ENCODE measurements at regions not wholly inside any gene's neighbourhood (a gene's known extent, or its start where the extent isn't known, plus 50 kb on each side); places are given as distances from the start of the nearest gene placed in this dataset.
"Not testable (repeated sequence)": the region's sequence is repeated elsewhere in the genome, so short reads cannot be mapped to it uniquely, and the experiment has no call there.

- Histone ChIP-seq H2AFZ (ENCODE audit: low read depth, low read length, severe bottlenecking) (no peak overlapping the region), H3K9me3 (ENCODE audit: insufficient read depth, low read length) (peaks cover 13% of the 10 kb centered on the region), H3K4me2 (ENCODE audit: low read depth, low read length, poor library complexity, severe bottlenecking) (no peak overlapping the region), H3K4me3 (ENCODE audit: insufficient read depth, low read length, poor library complexity, severe bottlenecking) (no peak overlapping the region), H3K36me3 (ENCODE audit: low read length) (no peaks in the 10 kb centered on the region), H3K9me2 (replicated peaks; ENCODE audit: insufficient read depth, low read length) (no peaks in the 10 kb centered on the region), H3K27ac (ENCODE audit: low read depth, low read length) (no peak overlapping the region), H3K79me2 (ENCODE audit: insufficient read depth, low read length) (no peaks in the 10 kb centered on the region), H3K9ac (ENCODE audit: low read length) (no peak overlapping the region), H3F3A (ENCODE audit: insufficient read depth) (no peaks in the 10 kb centered on the region), H4K20me1 (ENCODE audit: low read depth, low read length) (no peaks in the 10 kb centered on the region), H3K27me3 (ENCODE audit: low read length) (no peaks in the 10 kb centered on the region)
- TF ChIP-seq EZH2phosphoT487 (conservative IDR thresholded peaks at IDR 0.05; ENCODE audit: low read length) = no peak
- no peak for TF ChIP-seq CTCF (IDR thresholded peaks at IDR 0.05; ENCODE audit: insufficient read depth, low read length, poor library complexity, severe bottlenecking)
Measured at GRCh38 chr7:136266457-136266856, 289.3 kb upstream of the MTPN start.

DNA sequence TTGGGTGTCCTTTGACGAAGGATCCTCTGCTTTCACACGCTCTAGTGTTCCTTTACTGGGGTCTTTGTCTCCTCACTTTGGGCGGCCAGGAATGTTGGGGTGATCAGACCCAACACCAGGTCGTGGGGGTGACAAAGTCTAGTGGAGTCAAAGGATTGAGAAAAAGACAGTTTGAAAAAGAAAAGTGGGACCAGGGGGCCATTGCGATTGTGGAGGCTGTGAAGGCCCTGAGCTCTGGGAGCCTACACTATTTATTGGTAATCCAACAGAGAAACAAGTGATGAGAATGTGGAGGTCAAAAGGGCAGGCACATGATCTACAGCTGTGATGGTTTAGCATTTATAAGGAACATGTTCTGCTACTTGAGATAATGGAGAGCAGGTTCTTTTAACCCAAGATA lies 287.1 kb upstream of the MTPN start:
- H3F3A ChIP-seq (ENCODE audit: insufficient read depth); H3K4me3 ChIP-seq (ENCODE audit: insufficient read depth, low read length, poor library complexity, severe bottlenecking); H3K9me2 ChIP-seq (replicated peaks; ENCODE audit: insufficient read depth, low read length); H3K27ac ChIP-seq (ENCODE audit: low read depth, low read length); H3K36me3 ChIP-seq (ENCODE audit: low read length); H3K79me2 ChIP-seq (ENCODE audit: insufficient read depth, low read length); H3K9ac ChIP-seq (ENCODE audit: low read length); H2AFZ ChIP-seq (ENCODE audit: low read depth, low read length, severe bottlenecking); H4K20me1 ChIP-seq (ENCODE audit: low read depth, low read length); H3K27me3 ChIP-seq (ENCODE audit: low read length); H3K4me2 ChIP-seq (ENCODE audit: low read depth, low read length, poor library complexity, severe bottlenecking): not testable (repeated sequence)
- peaks cover 19% of the 10 kb centered on the region for H3K9me3 ChIP-seq (ENCODE audit: insufficient read depth, low read length)

GRCh38 chr7:136263112-136263860 lies 286.1 kb upstream of the MTPN start:
- not testable (repeated sequence) for H3F3A ChIP-seq (ENCODE audit: insufficient read depth); H2AFZ ChIP-seq (ENCODE audit: low read depth, low read length, severe bottlenecking); H3K4me3 ChIP-seq (ENCODE audit: insufficient read depth, low read length, poor library complexity, severe bottlenecking); H3K27ac ChIP-seq (ENCODE audit: low read depth, low read length); H3K4me2 ChIP-seq (ENCODE audit: low read depth, low read length, poor library complexity, severe bottlenecking); H3K36me3 ChIP-seq (ENCODE audit: low read length); H3K9ac ChIP-seq (ENCODE audit: low read length); H3K9me2 ChIP-seq (replicated peaks; ENCODE audit: insufficient read depth, low read length); H3K27me3 ChIP-seq (ENCODE audit: low read length); H3K79me2 ChIP-seq (ENCODE audit: insufficient read depth, low read length); H4K20me1 ChIP-seq (ENCODE audit: low read depth, low read length)
- peaks cover 19% of the 10 kb centered on the region for H3K9me3 ChIP-seq (ENCODE audit: insufficient read depth, low read length)

DNA sequence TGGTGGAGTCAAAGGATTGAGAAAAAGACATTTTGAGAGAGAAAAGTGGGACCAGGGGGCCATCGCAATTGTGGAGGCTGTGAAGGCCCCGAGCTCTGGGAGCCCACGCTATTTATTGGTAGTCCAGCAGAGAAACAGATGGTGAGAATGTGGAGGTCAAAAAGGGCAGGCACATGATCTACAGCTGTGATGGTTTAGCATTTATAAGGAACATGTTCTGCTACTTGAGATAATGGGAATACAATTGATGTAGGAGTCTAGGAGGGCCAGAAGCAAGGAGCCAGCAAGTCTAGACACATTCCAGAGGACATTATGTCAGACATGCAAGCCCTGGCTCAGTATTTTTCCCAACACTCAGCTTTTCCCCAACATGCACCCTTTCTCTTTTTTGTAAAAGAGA lies 283.4 kb upstream of the MTPN start:
- H3K9me2 ChIP-seq (replicated peaks; ENCODE audit: insufficient read depth, low read length); H3K27me3 ChIP-seq (ENCODE audit: low read length); H3K9ac ChIP-seq (ENCODE audit: low read length); H3K4me3 ChIP-seq (ENCODE audit: insufficient read depth, low read length, poor library complexity, severe bottlenecking); H3K27ac ChIP-seq (ENCODE audit: low read depth, low read length); H4K20me1 ChIP-seq (ENCODE audit: low read depth, low read length); H2AFZ ChIP-seq (ENCODE audit: low read depth, low read length, severe bottlenecking); H3K36me3 ChIP-seq (ENCODE audit: low read length); H3K4me2 ChIP-seq (ENCODE audit: low read depth, low read length, poor library complexity, severe bottlenecking); H3K79me2 ChIP-seq (ENCODE audit: insufficient read depth, low read length); H3F3A ChIP-seq (ENCODE audit: insufficient read depth): not testable (repeated sequence)
- H3K9me3 ChIP-seq (ENCODE audit: insufficient read depth, low read length) = peaks cover 19% of the 10 kb centered on the region

GRCh38 chr7:136259074-136259473 lies 281.9 kb upstream of the MTPN start:
- H3K36me3 ChIP-seq (ENCODE audit: low read length) = no peaks in the 10 kb centered on the region
- TF ChIP-seq EZH2phosphoT487 (conservative IDR thresholded peaks at IDR 0.05; ENCODE audit: low read length) (no peak), CTCF (IDR thresholded peaks at IDR 0.05; ENCODE audit: insufficient read depth, low read length, poor library complexity, severe bottlenecking) (no peak)
- H3K79me2 ChIP-seq (ENCODE audit: insufficient read depth, low read length) = no peaks in the 10 kb centered on the region
- H3K4me2 ChIP-seq (ENCODE audit: low read depth, low read length, poor library complexity, severe bottlenecking) = no peak overlapping the region
- no peaks in the 10 kb centered on the region for H3F3A ChIP-seq (ENCODE audit: insufficient read depth)
- H2AFZ ChIP-seq (ENCODE audit: low read depth, low read length, severe bottlenecking) = no peak overlapping the region
- H3K27me3 ChIP-seq (ENCODE audit: low read length) = no peaks in the 10 kb centered on the region
- no peak overlapping the region for H3K27ac ChIP-seq (ENCODE audit: low read depth, low read length)
- H4K20me1 ChIP-seq (ENCODE audit: low read depth, low read length) = no peaks in the 10 kb centered on the region
- H3K9ac ChIP-seq (ENCODE audit: low read length) = no peak overlapping the region
- no peaks in the 10 kb centered on the region for H3K9me2 ChIP-seq (replicated peaks; ENCODE audit: insufficient read depth, low read length)
- no peak overlapping the region for H3K4me3 ChIP-seq (ENCODE audit: insufficient read depth, low read length, poor library complexity, severe bottlenecking)
- 0 out of 2 replicates have a peak, but pooled peaks cover 9% of the 10 kb centered on the region for H3K9me3 ChIP-seq (ENCODE audit: insufficient read depth, low read length)
